ENCODE measurements at regions not wholly inside any gene's neighbourhood (a gene's known extent, or its start where the extent isn't known, plus 50 kb on each side); places are given as distances from the start of the nearest gene placed in this dataset.

- no peak for DNase-seq
Measured at GRCh38 chr22:48891688-48892577, 935.7 kb downstream of the BRD1 start.

GRCh38 chr22:48890693-48891554 is 936.7 kb downstream of the BRD1 start:
- no peak for DNase-seq

GRCh38 chr22:48889887-48890692 is 937.6 kb downstream of the BRD1 start:
- no peak for DNase-seq

- no peak for DNase-seq
Measured at GRCh38 chr22:48889209-48889830, 938.4 kb downstream of the BRD1 start.

GRCh38 chr22:48888466-48889208 is 939.0 kb downstream of the BRD1 start:
- DNase-seq = no peak

GRCh38 chr22:48887394-48888332 is 940.0 kb downstream of the BRD1 start:
- DNase-seq = no peak

- DNase-seq = no peak
Measured at GRCh38 chr22:48886604-48887393, 940.9 kb downstream of the BRD1 start.

- DNase-seq = no peak
Measured at GRCh38 chr22:48885919-48886305, 941.8 kb downstream of the BRD1 start.

GRCh38 chr22:48885271-48885918 is 942.3 kb downstream of the BRD1 start:
- DNase-seq = no peak

GRCh38 chr22:48884786-48885185 is 942.9 kb downstream of the BRD1 start:
- no peak for DNase-seq

GRCh38 chr22:48884324-48884723 is 943.3 kb downstream of the BRD1 start:
- no peak for DNase-seq

- no peak for DNase-seq
Measured at GRCh38 chr22:48883211-48883960, 944.3 kb downstream of the BRD1 start.

GRCh38 chr22:48882636-48883200 is 945.0 kb downstream of the BRD1 start:
- DNase-seq = no peak

GRCh38 chr22:48881326-48881980 is 946.2 kb downstream of the BRD1 start:
- DNase-seq = no peak

- no peak for DNase-seq
Measured at GRCh38 chr22:48880749-48881148, 946.9 kb downstream of the BRD1 start.

GRCh38 chr22:48876951-48877350 is 950.7 kb downstream of the BRD1 start:
- DNase-seq = no peak

- no peak for DNase-seq
Measured at GRCh38 chr22:48874956-48875355, 952.7 kb downstream of the BRD1 start.

- DNase-seq = no peak
Measured at GRCh38 chr22:48873191-48873520, 954.5 kb downstream of the BRD1 start.
